Loucy (cell line): ENCODE measurements at regions not wholly inside any gene's neighbourhood (a gene's known extent, or its start where the extent isn't known, plus 50 kb on each side); places are given as distances from the start of the nearest gene placed in this dataset.

Experiments used
- H2AFZ ChIP-seq: fragments of 200-600 bp; sonication (generic); 2 replicates; pipeline ENCODE4 v1.6.0; 2016; ENCODE audit warnings: antibody characterized with exemption, mild to moderate bottlenecking, low read length, moderate library complexity
- H3F3A ChIP-seq: fragments of 200-600 bp; 2 replicates; pipeline ENCODE4 v1.6.0; 2016; ENCODE audit warnings: antibody characterized with exemption, low read depth, mild to moderate bottlenecking
- H3K27me3 ChIP-seq: fragments of 200-600 bp; sonication (generic); 2 replicates; pipeline ENCODE4 v1.6.1; 2014; ENCODE audit warnings: low read length, mild to moderate bottlenecking; ENCODE audit not compliant: insufficient read depth, poor library complexity, severe bottlenecking
- H3K36me3 ChIP-seq: fragments of 200-600 bp; sonication (generic); 2 replicates; pipeline ENCODE4 v1.6.1; 2016; ENCODE audit warnings: low read length; ENCODE audit not compliant: insufficient read depth
- H3K4me1 ChIP-seq: fragments of 200-600 bp; sonication (generic); 2 replicates; pipeline ENCODE4 v1.5.1; 2014; ENCODE audit warnings: low read length, mild to moderate bottlenecking; ENCODE audit not compliant: insufficient read depth, poor library complexity, severe bottlenecking
- H3K4me2 ChIP-seq: fragments of 200-600 bp; sonication (generic); 2 replicates; pipeline ENCODE4 v1.6.0; 2014; ENCODE audit warnings: antibody characterized with exemption, low read length, low read depth, mild to moderate bottlenecking; ENCODE audit not compliant: poor library complexity, severe bottlenecking
- H3K4me3 ChIP-seq: fragments of 200-600 bp; sonication (generic); 2 replicates; pipeline ENCODE4 v1.5.1; 2014; ENCODE audit warnings: low read length, mild to moderate bottlenecking, mixed read lengths; ENCODE audit not compliant: poor library complexity, severe bottlenecking
- H3K79me2 ChIP-seq: fragments of 200-600 bp; sonication (generic); 2 replicates; pipeline ENCODE4 v1.6.1; 2014; ENCODE audit warnings: low read length; ENCODE audit not compliant: insufficient read depth
- H3K9ac ChIP-seq: fragments of 200-600 bp; sonication (generic); 2 replicates; pipeline ENCODE4 v1.6.0; 2014; ENCODE audit warnings: mild to moderate bottlenecking, low read depth, low read length, moderate library complexity; ENCODE audit not compliant: poor library complexity, severe bottlenecking
- H3K9me2 ChIP-seq: fragments of 200-600 bp; sonication (generic); replicated peaks from 2 replicates; pipeline ENCODE4 v1.6.1; 2016; ENCODE audit warnings: low read depth, low read length, mixed read lengths
- H3K9me3 ChIP-seq: fragments of 200-600 bp; sonication (generic); 2 replicates; pipeline ENCODE4 v1.6.1; 2014; ENCODE audit warnings: mild to moderate bottlenecking, antibody characterized with exemption, low read length, low read depth; ENCODE audit not compliant: insufficient read depth
- H4K20me1 ChIP-seq: fragments of 200-600 bp; sonication (generic); 2 replicates; pipeline ENCODE4 v1.6.0; 2014; ENCODE audit warnings: antibody characterized with exemption, low read length, mild to moderate bottlenecking; ENCODE audit not compliant: insufficient read depth, poor library complexity, severe bottlenecking
- EZH2phosphoT487 ChIP-seq: fragments of 200-600 bp; IDR thresholded peaks from 2 replicates; pipeline ENCODE4 v1.6.1; 2018; ENCODE audit warnings: antibody characterized with exemption, mild to moderate bottlenecking, moderate library complexity, borderline replicate concordance
- TF ChIP-seq, protein P1 (sequence below): fragments of 200-600 bp; sonication (generic); conservative IDR thresholded peaks from 2 replicates; pipeline ENCODE4 v1.5.1; 2014; ENCODE audit warnings: mild to moderate bottlenecking, antibody characterized with exemption, low read length

DNA sequence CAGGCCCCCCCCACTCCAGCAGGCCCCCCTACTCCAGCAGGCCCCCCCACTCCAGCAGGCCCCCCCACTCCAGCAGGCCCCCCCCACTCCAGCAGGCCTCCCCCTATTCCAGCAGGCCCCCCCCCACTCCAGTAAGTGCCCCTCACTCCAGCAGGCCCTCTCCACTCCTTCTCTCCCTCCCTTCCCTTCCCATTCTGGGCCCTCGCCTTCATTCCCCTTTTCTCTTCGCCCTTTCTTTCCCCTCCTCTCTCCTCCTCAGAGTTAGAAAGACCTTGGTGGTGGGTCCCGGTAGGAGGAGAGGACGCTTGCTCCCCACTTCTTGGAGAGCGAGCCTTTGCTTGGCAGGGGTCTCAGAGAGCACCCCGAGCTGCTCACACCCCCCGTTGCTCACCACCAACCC, 177.0 kb upstream of the TNRC6C start:
- Histone ChIP-seq H3K9me3 (no peaks in the 10 kb centered on the region), H3K4me1 (no peaks in the 10 kb centered on the region), H3K36me3 (no peaks in the 10 kb centered on the region), H4K20me1 (no peaks in the 10 kb centered on the region), H3K9me2 (no peaks in the 10 kb centered on the region), H3K9ac (no peak overlapping the region), H3K79me2 (no peaks in the 10 kb centered on the region), H3K27me3 (no peaks in the 10 kb centered on the region), H3K4me3 (no peak overlapping the region), H3K4me2 (no peak overlapping the region), H3F3A (no peaks in the 10 kb centered on the region), H2AFZ (no peak overlapping the region)
- no peak for TF ChIP-seq EZH2phosphoT487
- TF ChIP-seq, protein P1, sequence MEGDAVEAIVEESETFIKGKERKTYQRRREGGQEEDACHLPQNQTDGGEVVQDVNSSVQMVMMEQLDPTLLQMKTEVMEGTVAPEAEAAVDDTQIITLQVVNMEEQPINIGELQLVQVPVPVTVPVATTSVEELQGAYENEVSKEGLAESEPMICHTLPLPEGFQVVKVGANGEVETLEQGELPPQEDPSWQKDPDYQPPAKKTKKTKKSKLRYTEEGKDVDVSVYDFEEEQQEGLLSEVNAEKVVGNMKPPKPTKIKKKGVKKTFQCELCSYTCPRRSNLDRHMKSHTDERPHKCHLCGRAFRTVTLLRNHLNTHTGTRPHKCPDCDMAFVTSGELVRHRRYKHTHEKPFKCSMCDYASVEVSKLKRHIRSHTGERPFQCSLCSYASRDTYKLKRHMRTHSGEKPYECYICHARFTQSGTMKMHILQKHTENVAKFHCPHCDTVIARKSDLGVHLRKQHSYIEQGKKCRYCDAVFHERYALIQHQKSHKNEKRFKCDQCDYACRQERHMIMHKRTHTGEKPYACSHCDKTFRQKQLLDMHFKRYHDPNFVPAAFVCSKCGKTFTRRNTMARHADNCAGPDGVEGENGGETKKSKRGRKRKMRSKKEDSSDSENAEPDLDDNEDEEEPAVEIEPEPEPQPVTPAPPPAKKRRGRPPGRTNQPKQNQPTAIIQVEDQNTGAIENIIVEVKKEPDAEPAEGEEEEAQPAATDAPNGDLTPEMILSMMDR = no peak

DNA sequence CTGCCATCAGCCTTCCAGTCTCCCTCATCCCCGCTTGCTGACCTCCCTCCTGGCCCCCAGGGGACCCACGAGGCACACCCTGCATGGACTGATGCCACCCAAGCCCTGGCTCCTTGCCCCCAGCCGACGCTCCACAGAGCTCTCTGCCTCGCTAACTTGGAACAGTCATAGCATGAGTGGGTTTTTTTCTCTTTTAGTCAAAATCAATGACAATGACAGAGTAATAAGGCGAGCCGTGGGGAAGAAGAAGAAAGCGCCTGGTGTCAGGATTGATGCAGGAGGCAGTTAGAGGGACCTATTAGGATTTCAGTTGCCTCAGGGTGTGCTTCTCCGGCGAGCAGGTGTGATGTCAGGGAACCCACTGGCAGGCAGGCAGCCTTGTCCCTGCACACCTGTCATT, 176.3 kb upstream of the TNRC6C start:
- no peaks in the 10 kb centered on the region for H3K9me3 ChIP-seq
- no peaks in the 10 kb centered on the region for H3K27me3 ChIP-seq
- H2AFZ ChIP-seq = no peak overlapping the region
- no peak overlapping the region for H3K4me3 ChIP-seq
- no peaks in the 10 kb centered on the region for H3K79me2 ChIP-seq
- H3K9me2 ChIP-seq = no peaks in the 10 kb centered on the region
- no peaks in the 10 kb centered on the region for H3K36me3 ChIP-seq
- no peaks in the 10 kb centered on the region for H3K4me1 ChIP-seq
- no peaks in the 10 kb centered on the region for H4K20me1 ChIP-seq
- TF ChIP-seq, protein P1 = no peak
- TF ChIP-seq EZH2phosphoT487 = no peak
- H3K9ac ChIP-seq = no peak overlapping the region
- H3F3A ChIP-seq = no peaks in the 10 kb centered on the region
- no peak overlapping the region for H3K4me2 ChIP-seq

DNA sequence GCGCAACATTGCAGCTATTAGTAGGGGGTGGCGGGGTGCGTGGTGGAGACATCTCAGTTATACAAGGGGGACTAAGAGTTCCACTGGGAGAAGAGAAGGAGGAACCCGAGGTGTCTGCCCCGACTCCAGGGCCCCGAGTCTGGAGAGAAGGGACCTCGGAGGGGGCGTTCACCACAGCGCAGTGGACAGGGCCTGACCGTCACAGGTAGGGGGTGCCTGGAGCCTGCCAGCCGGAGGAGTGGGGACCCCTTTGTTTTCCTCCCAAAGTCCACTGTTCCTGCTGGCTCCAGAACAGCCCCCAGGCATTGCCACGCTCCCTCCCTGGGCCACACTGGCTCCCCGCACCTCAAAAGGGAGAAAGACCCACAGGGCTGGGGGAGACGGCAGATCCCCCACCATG, 175.9 kb upstream of the TNRC6C start:
- H2AFZ ChIP-seq = no peak overlapping the region
- H3K27me3 ChIP-seq = no peaks in the 10 kb centered on the region
- H3K4me3 ChIP-seq = no peak overlapping the region

More for the DNA sequence above, 175.9 kb upstream of the TNRC6C start:
- Histone ChIP-seq H3K79me2 (no peaks in the 10 kb centered on the region), H3K9me3 (no peaks in the 10 kb centered on the region), H3F3A (no peaks in the 10 kb centered on the region), H4K20me1 (no peaks in the 10 kb centered on the region), H3K36me3 (no peaks in the 10 kb centered on the region), H3K9ac (no peak overlapping the region), H3K9me2 (no peaks in the 10 kb centered on the region), H3K4me2 (no peak overlapping the region), H3K4me1 (no peaks in the 10 kb centered on the region)
- TF ChIP-seq, protein P1 = no peak
- no peak for TF ChIP-seq EZH2phosphoT487
